ENCODE measurements at regions not wholly inside any gene's neighbourhood (a gene's known extent, or its start where the extent isn't known, plus 50 kb on each side); places are given as distances from the start of the nearest gene placed in this dataset.

- no peaks in the 10 kb centered on the region for H3K9me3 ChIP-seq (replicated peaks; ENCODE audit: control insufficient read depth, insufficient read depth, low read length)
- no peaks in the 10 kb centered on the region for H3K36me3 ChIP-seq (ENCODE audit: control insufficient read depth in 2 of 2, extremely low read depth in 1 of 2, insufficient read depth in 2 of 2, low read length in 2 of 2)
- POLR2A ChIA-PET, result no interaction called here
- no peak for TF ChIP-seq GATA2 (IDR thresholded peaks at IDR 0.05; ENCODE audit: insufficient read depth, insufficient read length, low read depth, low read length)
- TF ChIP-seq JUN (IDR thresholded peaks at IDR 0.05; ENCODE audit: borderline replicate concordance, insufficient read depth, insufficient read length, low read depth), result no peak
- no peak for TF ChIP-seq POLR2AphosphoS5 (IDR thresholded peaks at IDR 0.05; ENCODE audit: insufficient read depth, low read depth, low read length)
- no peak for TF ChIP-seq MAX (IDR thresholded peaks at IDR 0.05; ENCODE audit: insufficient read depth, insufficient read length)
- no peak for TF ChIP-seq FOS (IDR thresholded peaks at IDR 0.05; ENCODE audit: borderline replicate concordance, insufficient read depth, low read length)
- TF ChIP-seq MYC (IDR thresholded peaks at IDR 0.05; ENCODE audit: low read depth, low read length), result no peak
- TF ChIP-seq CTCF (IDR thresholded peaks at IDR 0.05; ENCODE audit: extremely low read depth in 1 of 2, insufficient read depth in 1 of 2, low read depth in 1 of 2, low read length in 2 of 2), result no peak
- no peak for TF ChIP-seq EZH2 (IDR thresholded peaks at IDR 0.05; ENCODE audit: borderline replicate concordance, low read depth, low read length, severe bottlenecking)
- no peak for TF ChIP-seq POLR2A (IDR thresholded peaks at IDR 0.05; ENCODE audit: low read depth, low read length)
- no TSS peak for BruUV-seq (replicated peaks)
- no peak overlapping the region for H2AFZ ChIP-seq (ENCODE audit: low read depth, low read length)
- H3K79me2 ChIP-seq (ENCODE audit: control insufficient read depth, insufficient read depth, low read length), result no peaks in the 10 kb centered on the region
- FAIRE-seq (no peak), DNase-seq (ENCODE audit: low read depth, low spot score) (no peak)
- no peak overlapping the region for H3K4me3 ChIP-seq (replicated peaks in 1 of 3; ENCODE audit: insufficient read depth in 1 of 3, low read depth in 1 of 3, low read length in 3 of 3)
- no peaks in the 10 kb centered on the region for H3K9me1 ChIP-seq (replicated peaks; ENCODE audit: control insufficient read depth, extremely low read depth, insufficient read depth, low read length)
- no peaks in the 10 kb centered on the region for H4K20me1 ChIP-seq (replicated peaks; ENCODE audit: control insufficient read depth, extremely low read depth, insufficient read depth, low read length)
- intact Hi-C loops (cut with micrococcal nuclease), result no loop called here
- no peaks in the 10 kb centered on the region for H3K4me1 ChIP-seq (ENCODE audit: control insufficient read depth, extremely low read depth, insufficient read depth, low read length)
- no peak overlapping the region for H3K9ac ChIP-seq (replicated peaks; ENCODE audit: extremely low read depth, insufficient read depth, low read length)
- dilution Hi-C loops (cut with MboI; ENCODE audit: extremely low pct_ligation_motif_present, low sequenced_read_pairs), result no loop called here
- H3K27me3 ChIP-seq (ENCODE audit: control insufficient read depth in 2 of 2, insufficient read depth in 2 of 2, low read length in 2 of 2), result no peaks in the 10 kb centered on the region
- no peak overlapping the region for H3K27ac ChIP-seq (ENCODE audit: insufficient read depth, low read depth, low read length)
- CTCF ChIA-PET, result no interaction called here
- no peak overlapping the region for H3K4me2 ChIP-seq (ENCODE audit: insufficient read depth, low read length)
Observed at GRCh38 chr9:73720601-73721000, 568.9 kb downstream of the ANXA1 start.

Measured in endothelial cell of umbilical vein (primary cell).